ENCODE measurements at regions not wholly inside any gene's neighbourhood (a gene's known extent, or its start where the extent isn't known, plus 50 kb on each side); places are given as distances from the start of the nearest gene placed in this dataset.

DNA sequence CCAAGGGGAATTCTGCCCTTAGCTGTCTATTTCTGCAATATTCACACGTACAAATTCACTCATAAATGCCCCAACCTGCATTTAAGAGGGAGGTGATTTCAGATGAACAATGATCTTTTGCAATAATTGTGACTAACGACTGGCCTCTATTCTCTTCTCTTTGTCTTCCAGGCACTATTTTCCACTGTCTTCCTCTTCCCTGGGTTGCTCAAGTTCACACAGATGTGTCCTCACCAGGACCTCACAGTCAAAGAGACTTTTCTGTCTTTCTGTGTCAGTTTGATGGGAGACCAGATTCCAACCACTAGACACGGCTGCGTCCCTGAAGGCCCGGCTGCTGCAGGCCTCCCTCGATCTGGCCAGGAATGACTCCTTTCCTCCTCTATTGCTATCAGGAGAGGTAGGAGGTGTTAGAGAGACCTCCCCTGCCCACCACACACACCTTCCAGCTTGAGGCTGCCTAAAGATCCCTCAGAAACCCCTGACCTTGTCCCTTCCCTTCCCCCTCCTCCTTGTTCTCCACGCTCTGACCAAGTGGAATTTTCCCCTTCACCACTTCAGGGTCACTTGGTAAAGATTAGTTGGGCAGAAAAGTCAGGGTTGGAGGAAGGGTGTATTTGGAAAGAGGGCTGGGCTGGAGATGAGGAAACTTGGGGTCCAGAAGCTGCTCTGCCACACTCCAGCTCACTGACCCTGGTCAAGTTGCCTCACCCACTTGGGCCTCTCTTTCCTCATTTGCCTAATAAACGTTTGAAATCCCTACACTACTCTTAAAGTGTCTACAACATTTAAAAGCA is 109.2 kb upstream of the COPS8 start:
- peaks cover 5% of the 10 kb centered on the region for H3K27me3 Mint-ChIP-seq
- H3K4me1 Mint-ChIP-seq = no peaks in the 10 kb centered on the region
- no peak overlapping the region for H3K4me3 Mint-ChIP-seq
- no peak overlapping the region for H3K27ac Mint-ChIP-seq
- H3K36me3 Mint-ChIP-seq = no peaks in the 10 kb centered on the region
- DNase-seq (no peak), ATAC-seq (ENCODE audit: low read depth) (no peak)
- H3K9me3 Mint-ChIP-seq = no peaks in the 10 kb centered on the region
- POLR2A ChIA-PET = no interaction called here

DNA sequence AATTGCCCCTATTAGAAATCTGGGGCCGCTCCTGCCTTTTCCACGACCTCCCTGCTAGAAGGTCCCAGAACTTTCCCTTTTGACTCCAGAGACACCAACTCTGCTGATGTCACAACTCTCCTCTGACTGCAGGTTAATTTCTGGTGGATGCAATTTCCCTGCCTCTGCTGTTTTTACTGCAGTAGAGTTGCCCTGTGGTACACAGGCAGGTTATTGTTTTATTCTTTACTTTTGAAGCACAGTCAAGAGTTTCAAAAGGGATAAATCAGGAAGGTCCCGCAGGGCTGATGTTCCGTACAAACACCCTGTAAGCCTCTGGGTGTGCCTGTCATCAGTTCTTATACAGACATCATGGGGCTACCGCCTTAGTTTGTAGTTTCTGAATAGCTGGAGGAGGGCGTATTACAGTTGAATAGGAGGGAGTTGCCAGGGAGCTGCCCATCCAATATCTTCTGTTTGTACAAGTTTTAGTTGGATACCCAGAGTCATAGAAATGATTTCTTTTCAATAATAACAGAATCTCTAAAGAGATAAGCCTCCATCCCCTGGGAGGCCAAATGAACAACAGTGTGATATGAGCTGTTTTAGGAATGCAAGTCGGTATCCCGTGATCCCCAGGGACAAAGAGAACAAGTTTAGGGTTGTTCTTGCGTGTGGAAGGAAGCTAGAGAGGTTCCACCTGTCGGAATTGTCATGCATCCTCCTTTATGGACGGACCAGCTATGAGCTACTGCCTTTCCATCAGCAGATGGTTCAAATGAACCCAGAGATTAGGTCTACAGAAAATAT is 108.4 kb upstream of the COPS8 start:
- Mint-ChIP-seq H3K27me3 (peaks cover 5% of the 10 kb centered on the region), H3K4me3 (no peak overlapping the region), H3K27ac (no peak overlapping the region), H3K9me3 (no peaks in the 10 kb centered on the region), H3K36me3 (no peaks in the 10 kb centered on the region), H3K4me1 (no peaks in the 10 kb centered on the region)
- ATAC-seq (ENCODE audit: low read depth) (no peak), DNase-seq (no peak)
- POLR2A ChIA-PET = no interaction called here

DNA sequence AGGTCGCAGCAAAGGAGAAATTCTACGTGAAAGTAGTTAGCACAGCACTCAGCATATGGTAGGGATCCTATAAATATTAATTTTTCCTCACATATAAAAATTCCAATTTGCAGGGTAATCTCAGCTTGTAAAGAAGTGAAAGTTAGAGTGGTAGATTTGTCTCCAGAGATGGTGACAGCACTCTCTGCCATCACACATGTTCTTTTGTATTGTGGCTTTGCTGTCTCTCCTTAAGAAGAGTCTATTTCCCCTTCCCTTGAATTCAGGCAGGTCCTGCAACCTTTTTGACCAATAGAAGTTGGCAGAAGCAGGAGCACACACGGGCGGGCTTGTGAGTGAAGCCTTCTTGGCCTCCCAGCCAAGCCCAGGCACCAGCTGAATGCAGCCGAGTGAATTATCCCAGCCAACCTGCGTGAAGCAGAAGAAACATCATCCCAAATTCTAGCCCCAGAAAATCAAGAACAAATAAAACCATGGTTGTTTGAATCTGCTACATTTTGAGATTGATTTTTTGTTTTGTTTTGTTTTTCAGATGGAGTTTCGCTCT is 107.8 kb upstream of the COPS8 start:
- Mint-ChIP-seq H3K27ac (no peak overlapping the region), H3K4me1 (no peaks in the 10 kb centered on the region), H3K36me3 (no peaks in the 10 kb centered on the region), H3K4me3 (no peak overlapping the region), H3K9me3 (no peaks in the 10 kb centered on the region), H3K27me3 (peaks cover 5% of the 10 kb centered on the region)
- DNase-seq = no peak
- no peak for ATAC-seq (ENCODE audit: low read depth)
- POLR2A ChIA-PET = no interaction called here

DNA sequence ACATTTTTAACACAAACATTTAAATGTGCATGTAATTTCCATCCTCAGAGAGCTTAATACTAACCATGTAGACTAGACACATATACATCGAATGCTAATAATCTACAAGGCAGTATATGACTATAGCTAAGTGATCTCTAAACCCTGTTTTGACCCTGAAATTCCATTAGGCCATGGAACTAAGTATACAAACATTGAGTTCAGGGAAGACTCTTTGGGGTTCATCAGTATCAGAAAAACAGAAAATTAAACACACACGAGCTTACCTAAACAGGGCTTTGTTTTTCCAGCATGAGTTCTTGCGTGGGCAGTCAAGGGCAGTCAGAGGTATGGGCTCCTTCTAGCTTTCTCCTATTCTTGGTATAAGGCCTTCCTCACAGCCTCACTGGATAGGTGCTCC is 106.0 kb upstream of the COPS8 start:
- ATAC-seq (ENCODE audit: low read depth) = no peak
- H3K9me3 Mint-ChIP-seq = peaks cover 2% of the 10 kb centered on the region
- POLR2A ChIA-PET = no interaction called here
- no peak for DNase-seq
- H3K36me3 Mint-ChIP-seq = no peaks in the 10 kb centered on the region
- peaks cover 5% of the 10 kb centered on the region for H3K27me3 Mint-ChIP-seq
- no peaks in the 10 kb centered on the region for H3K4me1 Mint-ChIP-seq
- no peak overlapping the region for H3K4me3 Mint-ChIP-seq
- no peak overlapping the region for H3K27ac Mint-ChIP-seq

DNA sequence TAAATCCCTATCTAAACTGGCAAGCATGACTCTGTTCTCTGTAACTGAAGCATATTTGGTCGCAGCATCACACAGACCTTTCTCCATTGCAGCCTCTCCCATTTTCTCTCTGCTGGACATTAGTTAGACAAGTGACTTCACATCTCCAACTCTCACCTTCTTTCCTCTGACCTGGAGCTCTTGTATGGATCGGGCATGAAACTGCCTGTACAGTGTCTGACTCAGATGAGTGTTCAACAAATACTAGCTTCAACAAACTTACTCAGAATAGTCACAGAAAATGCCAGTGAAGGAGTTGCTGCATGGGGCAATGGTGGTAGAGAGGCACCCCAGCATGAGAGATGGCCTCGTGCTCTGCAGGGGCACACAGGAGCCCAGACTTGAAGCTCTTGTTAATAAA is 104.7 kb upstream of the COPS8 start:
- no peak for DNase-seq
- H3K4me3 Mint-ChIP-seq = no peak overlapping the region
- H3K27ac Mint-ChIP-seq = no peak overlapping the region
- H3K9me3 Mint-ChIP-seq = peaks cover 2% of the 10 kb centered on the region
- ATAC-seq (ENCODE audit: low read depth) = no peak
- no peaks in the 10 kb centered on the region for H3K36me3 Mint-ChIP-seq
- H3K27me3 Mint-ChIP-seq = peaks cover 9% of the 10 kb centered on the region
- no peaks in the 10 kb centered on the region for H3K4me1 Mint-ChIP-seq
- POLR2A ChIA-PET = no interaction called here

DNA sequence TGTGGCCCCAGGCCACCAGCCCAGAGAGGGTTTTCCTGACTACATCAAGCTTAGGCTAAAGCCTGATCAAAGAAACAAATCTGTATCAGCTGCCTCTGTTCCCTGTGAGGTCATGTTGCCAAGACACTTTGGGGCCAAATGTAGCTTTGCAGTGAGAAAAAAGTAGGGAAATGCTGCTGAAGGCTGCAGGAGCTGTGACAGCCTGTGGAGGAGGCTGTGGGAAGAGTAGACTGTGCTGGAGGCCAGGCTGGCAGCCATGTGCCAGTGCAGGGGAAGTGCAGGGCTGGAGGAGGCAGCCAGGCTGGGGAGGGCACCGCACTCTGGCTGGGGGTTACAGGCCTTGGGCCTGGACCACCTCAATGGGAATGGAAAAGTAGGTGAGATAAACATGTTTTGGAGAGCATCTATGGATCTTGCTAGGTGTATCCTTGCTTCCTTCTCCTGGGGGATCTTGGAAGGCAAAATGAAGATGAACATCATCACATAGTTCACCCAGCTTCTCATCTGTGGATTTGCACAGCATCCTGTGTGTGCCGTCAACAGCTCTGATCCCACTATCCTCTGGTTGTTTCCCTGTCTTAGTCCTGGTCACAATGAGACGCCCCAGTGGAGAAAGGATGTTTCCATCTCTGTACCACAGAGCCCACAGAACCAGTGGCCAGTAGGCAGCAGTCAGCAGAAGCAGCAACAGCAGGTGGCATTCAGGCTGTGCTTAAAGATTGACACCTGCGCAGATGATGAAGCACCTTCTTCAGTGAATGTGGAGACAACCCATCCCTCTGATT is 103.8 kb upstream of the COPS8 start:
- H3K4me1 Mint-ChIP-seq = no peaks in the 10 kb centered on the region
- H3K9me3 Mint-ChIP-seq = peaks cover 2% of the 10 kb centered on the region
- no peak overlapping the region for H3K4me3 Mint-ChIP-seq
- POLR2A ChIA-PET = no interaction called here
- H3K27me3 Mint-ChIP-seq = peaks cover 9% of the 10 kb centered on the region
- DNase-seq (no peak), ATAC-seq (ENCODE audit: low read depth) (no peak)
- no peaks in the 10 kb centered on the region for H3K36me3 Mint-ChIP-seq
- no peak overlapping the region for H3K27ac Mint-ChIP-seq

DNA sequence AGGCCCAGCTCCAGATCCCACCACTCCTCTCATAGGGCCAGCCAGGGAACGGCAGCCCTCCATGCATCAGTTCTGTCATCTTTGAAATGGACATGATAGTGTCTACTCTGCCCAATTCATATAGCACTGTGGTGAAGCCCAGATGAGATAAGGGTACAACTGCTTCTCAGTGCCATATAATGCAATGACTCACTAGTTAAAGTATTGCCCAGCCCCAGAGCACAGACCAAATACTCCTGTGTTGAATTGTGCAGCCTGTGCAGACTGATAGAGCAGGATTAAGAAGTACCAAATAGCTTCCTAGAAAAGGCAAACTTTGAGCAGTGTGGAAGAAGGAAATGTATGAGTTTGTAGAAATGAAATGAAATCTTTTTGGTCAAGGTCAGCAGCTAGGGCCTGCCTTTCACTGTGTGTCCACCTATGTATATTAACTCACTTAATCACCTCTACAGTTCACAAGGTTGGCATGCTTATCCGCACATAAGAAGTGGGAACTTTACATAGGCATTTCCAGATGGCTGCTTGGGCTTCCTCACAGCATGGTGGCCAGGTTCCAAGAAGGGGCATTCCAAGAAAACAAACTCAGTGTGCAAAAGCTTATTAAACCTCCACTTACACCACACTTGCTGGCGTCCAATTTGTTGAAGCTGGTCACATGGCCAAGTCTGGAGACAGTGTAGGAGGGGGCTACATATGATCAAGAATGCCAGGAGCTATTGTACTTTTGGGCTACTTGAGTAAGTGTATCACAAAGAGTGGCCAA is 102.8 kb upstream of the COPS8 start:
- DNase-seq (no peak), ATAC-seq (ENCODE audit: low read depth) (no peak)
- H3K27ac Mint-ChIP-seq = no peak overlapping the region
- H3K36me3 Mint-ChIP-seq = no peaks in the 10 kb centered on the region
- peaks cover 2% of the 10 kb centered on the region for H3K9me3 Mint-ChIP-seq
- POLR2A ChIA-PET = no interaction called here
- no peaks in the 10 kb centered on the region for H3K4me1 Mint-ChIP-seq
- H3K27me3 Mint-ChIP-seq = peaks cover 4% of the 10 kb centered on the region
- H3K4me3 Mint-ChIP-seq = no peak overlapping the region

DNA sequence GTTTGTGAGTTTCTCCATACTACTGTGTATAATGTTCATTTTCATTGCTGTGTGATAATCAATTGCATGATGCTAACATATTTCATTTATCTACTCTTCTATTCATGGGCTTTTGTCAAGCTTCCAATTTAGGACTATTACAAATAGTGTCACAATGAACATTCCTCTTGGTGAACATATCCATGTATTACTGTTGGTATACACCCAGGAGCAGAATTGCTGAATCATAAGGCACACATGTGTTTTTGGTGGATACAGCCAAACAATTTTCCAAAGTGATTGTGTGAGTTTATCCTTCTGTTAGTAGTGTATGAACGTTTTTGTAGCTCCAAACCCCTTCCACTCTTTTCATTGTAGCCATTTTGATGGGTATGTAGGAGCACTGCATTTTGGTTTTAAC is 101.6 kb upstream of the COPS8 start:
- H3K4me1 Mint-ChIP-seq = no peaks in the 10 kb centered on the region
- DNase-seq (no peak), ATAC-seq (ENCODE audit: low read depth) (no peak)
- no peak overlapping the region for H3K4me3 Mint-ChIP-seq
- H3K36me3 Mint-ChIP-seq = no peaks in the 10 kb centered on the region
- POLR2A ChIA-PET = no interaction called here
- H3K27ac Mint-ChIP-seq = no peak overlapping the region
- H3K27me3 Mint-ChIP-seq = peaks cover 13% of the 10 kb centered on the region
- H3K9me3 Mint-ChIP-seq = peaks cover 2% of the 10 kb centered on the region

DNA sequence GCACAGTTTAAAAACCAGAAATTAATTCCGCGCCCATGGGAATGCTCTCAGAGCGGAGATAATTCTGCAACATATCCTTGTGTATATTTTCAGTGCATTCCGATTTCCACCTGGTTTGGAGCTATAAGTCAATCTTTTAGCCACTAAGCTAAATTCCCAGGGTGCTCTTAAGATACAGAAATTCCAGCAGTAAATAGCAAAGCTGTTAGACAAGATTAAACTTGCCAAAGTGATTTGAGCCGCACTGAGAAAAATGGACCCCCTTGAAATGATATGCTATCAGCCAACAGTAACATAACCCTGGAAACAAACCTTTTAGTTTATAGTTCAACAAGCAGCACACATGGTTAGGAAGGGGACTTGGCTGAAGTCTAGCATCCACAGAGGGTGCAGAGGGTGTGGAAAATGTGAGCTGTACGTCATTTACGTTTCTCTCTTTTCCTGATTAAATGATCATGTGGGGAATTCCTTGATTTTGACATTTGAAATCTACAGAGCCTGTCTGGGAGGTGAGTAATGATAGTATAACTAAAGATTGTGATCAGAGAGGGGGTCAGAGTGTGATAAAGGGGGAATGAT is 99.8 kb upstream of the COPS8 start:
- DNase-seq = no peak
- H3K27me3 Mint-ChIP-seq = peaks cover 13% of the 10 kb centered on the region
- no peaks in the 10 kb centered on the region for H3K36me3 Mint-ChIP-seq
- no peak for ATAC-seq (ENCODE audit: low read depth)
- peaks cover 2% of the 10 kb centered on the region for H3K9me3 Mint-ChIP-seq
- no peak overlapping the region for H3K4me3 Mint-ChIP-seq
- no peaks in the 10 kb centered on the region for H3K4me1 Mint-ChIP-seq
- POLR2A ChIA-PET = no interaction called here
- H3K27ac Mint-ChIP-seq = no peak overlapping the region

DNA sequence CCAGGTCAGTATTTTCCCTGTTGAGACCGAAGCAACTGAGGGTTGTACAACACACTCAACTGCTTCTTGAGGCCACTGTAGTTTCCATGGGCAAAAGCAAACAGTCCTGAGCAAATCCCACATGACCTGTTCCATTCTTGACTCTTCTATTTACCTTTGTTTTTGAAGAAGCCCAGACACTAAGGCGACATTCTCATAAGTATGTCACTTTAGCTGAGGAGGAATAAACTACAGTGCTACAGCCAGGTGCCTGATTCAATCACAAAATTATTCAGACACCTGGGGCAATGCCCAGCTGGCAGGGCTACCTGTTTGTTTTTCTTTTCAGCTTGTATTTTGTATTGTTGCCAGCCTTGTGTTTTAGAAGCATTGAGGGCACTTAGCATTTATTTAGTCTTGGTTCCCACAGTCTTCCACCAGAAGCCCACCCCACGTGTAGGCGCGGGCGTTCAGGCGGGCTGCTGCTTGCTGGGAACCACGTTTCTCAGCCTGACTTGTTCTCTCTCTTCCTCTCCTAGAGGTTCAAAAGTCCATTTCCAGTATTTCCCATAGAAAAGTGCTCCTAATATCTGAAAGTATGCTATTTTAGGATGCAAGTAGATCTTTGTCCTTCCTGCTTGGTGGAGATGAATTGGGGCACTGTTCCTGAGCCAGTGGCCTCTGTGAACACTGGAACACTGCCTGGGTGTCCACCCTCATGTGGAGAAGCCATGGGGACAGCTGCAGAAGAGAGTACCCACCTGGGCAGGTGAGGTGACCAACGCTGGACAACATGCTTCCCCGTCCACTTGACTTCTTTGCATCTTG is 99.0 kb upstream of the COPS8 start:
- POLR2A ChIA-PET = no interaction called here
- no peak for ATAC-seq (ENCODE audit: low read depth)
- H3K36me3 Mint-ChIP-seq = no peaks in the 10 kb centered on the region
- no peak overlapping the region for H3K4me3 Mint-ChIP-seq
- peaks cover 15% of the 10 kb centered on the region for H3K27me3 Mint-ChIP-seq
- H3K9me3 Mint-ChIP-seq = peaks cover 2% of the 10 kb centered on the region
- no peak for DNase-seq
- H3K4me1 Mint-ChIP-seq = no peaks in the 10 kb centered on the region
- H3K27ac Mint-ChIP-seq = no peak overlapping the region

DNA sequence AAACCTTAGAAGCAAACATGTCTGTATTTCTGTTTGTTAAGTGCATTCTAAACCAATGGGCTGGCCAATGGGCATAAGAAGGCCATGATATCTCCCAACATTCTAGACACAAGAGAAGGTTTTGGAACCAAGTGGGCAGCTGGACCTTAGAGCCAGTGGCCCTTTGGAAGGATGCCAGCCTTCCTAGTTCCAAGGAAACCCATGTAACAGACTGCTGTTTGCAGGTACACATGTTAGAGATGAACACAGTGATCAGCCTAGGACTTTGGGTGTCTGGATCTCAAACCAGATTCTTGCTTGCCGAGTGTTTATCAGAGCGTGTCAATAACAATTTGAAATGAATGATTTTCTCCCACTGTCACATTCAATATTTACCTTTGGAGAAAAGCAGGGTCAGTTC is 97.5 kb upstream of the COPS8 start:
- Mint-ChIP-seq H3K9me3 (peaks cover 2% of the 10 kb centered on the region), H3K27ac (no peak overlapping the region), H3K36me3 (no peaks in the 10 kb centered on the region), H3K4me1 (no peaks in the 10 kb centered on the region), H3K27me3 (peaks cover 20% of the 10 kb centered on the region), H3K4me3 (no peak overlapping the region)
- POLR2A ChIA-PET = no interaction called here
- DNase-seq = no peak
- no peak for ATAC-seq (ENCODE audit: low read depth)
